ENCODE measurements at regions not wholly inside any gene's neighbourhood (a gene's known extent, or its start where the extent isn't known, plus 50 kb on each side); places are given as distances from the start of the nearest gene placed in this dataset.

GRCh38 chr4:108450236-108450898 lies 170.0 kb upstream of the RPL34 start:
- TF ChIP-seq ZNF558 (tag by site-specific recombination; IDR thresholded peaks at IDR 0.05): no peak
- TF ChIP-seq ZNF302 (tag by site-specific recombination; IDR thresholded peaks at IDR 0.05; ENCODE audit: low read depth): no peak
- TF ChIP-seq, protein P1, sequence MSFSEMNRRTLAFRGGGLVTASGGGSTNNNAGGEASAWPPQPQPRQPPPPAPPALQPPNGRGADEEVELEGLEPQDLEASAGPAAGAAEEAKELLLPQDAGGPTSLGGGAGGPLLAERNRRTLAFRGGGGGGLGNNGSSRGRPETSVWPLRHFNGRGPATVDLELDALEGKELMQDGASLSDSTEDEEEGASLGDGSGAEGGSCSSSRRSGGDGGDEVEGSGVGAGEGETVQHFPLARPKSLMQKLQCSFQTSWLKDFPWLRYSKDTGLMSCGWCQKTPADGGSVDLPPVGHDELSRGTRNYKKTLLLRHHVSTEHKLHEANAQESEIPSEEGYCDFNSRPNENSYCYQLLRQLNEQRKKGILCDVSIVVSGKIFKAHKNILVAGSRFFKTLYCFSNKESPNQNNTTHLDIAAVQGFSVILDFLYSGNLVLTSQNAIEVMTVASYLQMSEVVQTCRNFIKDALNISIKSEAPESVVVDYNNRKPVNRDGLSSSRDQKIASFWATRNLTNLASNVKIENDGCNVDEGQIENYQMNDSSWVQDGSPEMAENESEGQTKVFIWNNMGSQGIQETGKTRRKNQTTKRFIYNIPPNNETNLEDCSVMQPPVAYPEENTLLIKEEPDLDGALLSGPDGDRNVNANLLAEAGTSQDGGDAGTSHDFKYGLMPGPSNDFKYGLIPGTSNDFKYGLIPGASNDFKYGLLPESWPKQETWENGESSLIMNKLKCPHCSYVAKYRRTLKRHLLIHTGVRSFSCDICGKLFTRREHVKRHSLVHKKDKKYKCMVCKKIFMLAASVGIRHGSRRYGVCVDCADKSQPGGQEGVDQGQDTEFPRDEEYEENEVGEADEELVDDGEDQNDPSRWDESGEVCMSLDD (tag by site-specific recombination; IDR thresholded peaks at IDR 0.05): no peak
- TF ChIP-seq ZNF600 (tag by site-specific recombination; IDR thresholded peaks at IDR 0.05): no peak
- no peak for TF ChIP-seq ZBTB48 (tag by site-specific recombination; IDR thresholded peaks at IDR 0.05)
- TF ChIP-seq ZNF449 (tag by site-specific recombination; IDR thresholded peaks at IDR 0.05): no peak
- TF ChIP-seq, protein P2, sequence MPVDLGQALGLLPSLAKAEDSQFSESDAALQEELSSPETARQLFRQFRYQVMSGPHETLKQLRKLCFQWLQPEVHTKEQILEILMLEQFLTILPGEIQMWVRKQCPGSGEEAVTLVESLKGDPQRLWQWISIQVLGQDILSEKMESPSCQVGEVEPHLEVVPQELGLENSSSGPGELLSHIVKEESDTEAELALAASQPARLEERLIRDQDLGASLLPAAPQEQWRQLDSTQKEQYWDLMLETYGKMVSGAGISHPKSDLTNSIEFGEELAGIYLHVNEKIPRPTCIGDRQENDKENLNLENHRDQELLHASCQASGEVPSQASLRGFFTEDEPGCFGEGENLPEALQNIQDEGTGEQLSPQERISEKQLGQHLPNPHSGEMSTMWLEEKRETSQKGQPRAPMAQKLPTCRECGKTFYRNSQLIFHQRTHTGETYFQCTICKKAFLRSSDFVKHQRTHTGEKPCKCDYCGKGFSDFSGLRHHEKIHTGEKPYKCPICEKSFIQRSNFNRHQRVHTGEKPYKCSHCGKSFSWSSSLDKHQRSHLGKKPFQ (tag by site-specific recombination; IDR thresholded peaks at IDR 0.05): no peak
- no peak for TF ChIP-seq ZNF692 (tag by site-specific recombination; IDR thresholded peaks at IDR 0.05)
- TF ChIP-seq ZNF174 (tag by site-specific recombination; IDR thresholded peaks at IDR 0.05): no peak
- TF ChIP-seq ZEB2 (tag by site-specific recombination; IDR thresholded peaks at IDR 0.05): no peak
- TF ChIP-seq, protein P3, sequence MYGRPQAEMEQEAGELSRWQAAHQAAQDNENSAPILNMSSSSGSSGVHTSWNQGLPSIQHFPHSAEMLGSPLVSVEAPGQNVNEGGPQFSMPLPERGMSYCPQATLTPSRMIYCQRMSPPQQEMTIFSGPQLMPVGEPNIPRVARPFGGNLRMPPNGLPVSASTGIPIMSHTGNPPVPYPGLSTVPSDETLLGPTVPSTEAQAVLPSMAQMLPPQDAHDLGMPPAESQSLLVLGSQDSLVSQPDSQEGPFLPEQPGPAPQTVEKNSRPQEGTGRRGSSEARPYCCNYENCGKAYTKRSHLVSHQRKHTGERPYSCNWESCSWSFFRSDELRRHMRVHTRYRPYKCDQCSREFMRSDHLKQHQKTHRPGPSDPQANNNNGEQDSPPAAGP (tag by site-specific recombination; IDR thresholded peaks at IDR 0.05): no peak
- TF ChIP-seq ZBTB1 (tag by site-specific recombination; IDR thresholded peaks at IDR 0.05): no peak
- no peak for TF ChIP-seq SP2 (tag by site-specific recombination; IDR thresholded peaks at IDR 0.05)
- no peak for TF ChIP-seq ZNF768 (tag by site-specific recombination; IDR thresholded peaks at IDR 0.05)
- CTCF ChIA-PET: interaction anchor here (0.6 kb wide), 1 partner anchor 339 kb away, joined by 3 read pairs; no protein-coding TSS in a partner anchor

DNA sequence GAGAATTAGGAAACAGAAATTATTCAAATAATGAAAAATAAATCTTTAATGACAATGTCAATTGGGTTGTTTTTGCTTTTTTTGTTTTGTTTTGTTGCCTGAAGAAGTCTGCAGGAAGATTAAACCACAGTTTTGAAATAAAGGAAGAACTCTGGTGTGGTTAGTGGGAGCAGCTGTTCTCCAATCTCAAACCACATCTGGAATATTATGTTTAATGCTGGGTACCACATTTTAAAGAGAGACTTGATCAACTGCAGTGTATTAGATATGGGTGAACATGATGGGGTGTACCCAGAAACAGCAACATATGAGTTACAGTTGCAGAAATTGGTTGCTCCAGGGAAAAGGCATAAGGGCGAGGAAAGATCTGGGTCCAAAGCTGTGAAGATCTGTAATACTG lies 171.2 kb upstream of the RPL34 start:
- Histone ChIP-seq H3K36me3 (ENCODE audit: control insufficient read depth in 2 of 2, insufficient read depth in 1 of 2, low read length in 2 of 2) (no peaks in the 10 kb centered on the region), H3K9me3 (ENCODE audit: control insufficient read depth, insufficient read depth, low read depth, low read length) (no peaks in the 10 kb centered on the region), H3K4me3 (ENCODE audit: low read depth, low read length) (no peak overlapping the region), H3K27ac (ENCODE audit: extremely low read depth, low read depth, low read length) (no peak overlapping the region), H3K4me1 (ENCODE audit: control insufficient read depth, insufficient read depth, low read length) (peaks cover 4% of the 10 kb centered on the region; the same call in 1 of the 2 replicates)
- ChIA-PET CTCF (no interaction called here), POLR2A (interaction anchor here (0.6 kb wide), 1 partner anchor 17 kb away, joined by 3 read pairs; no protein-coding TSS in a partner anchor)
- TF ChIP-seq ZNF561 (tag by site-specific recombination; IDR thresholded peaks at IDR 0.05; ENCODE audit: borderline replicate concordance) (no peak), CTCF (tag by site-specific recombination; IDR thresholded peaks at IDR 0.05) (no peak), ZNF324 (tag by site-specific recombination; IDR thresholded peaks at IDR 0.05) (no peak), HOXA7 (CRISPR knock-in tag; IDR thresholded peaks at IDR 0.05; ENCODE audit: borderline replicate concordance) (no peak), BCL11B (tag by site-specific recombination; IDR thresholded peaks at IDR 0.05; ENCODE audit: low read depth) (no peak), ZFP69B (tag by site-specific recombination; IDR thresholded peaks at IDR 0.05) (no peak), ZNF155 (tag by site-specific recombination; IDR thresholded peaks at IDR 0.05) (no peak), ZNF341 (tag by site-specific recombination; IDR thresholded peaks at IDR 0.05; ENCODE audit: low read depth) (no peak), ZNF174 (tag by site-specific recombination; IDR thresholded peaks at IDR 0.05) (no peak)
- TF ChIP-seq, protein P4, sequence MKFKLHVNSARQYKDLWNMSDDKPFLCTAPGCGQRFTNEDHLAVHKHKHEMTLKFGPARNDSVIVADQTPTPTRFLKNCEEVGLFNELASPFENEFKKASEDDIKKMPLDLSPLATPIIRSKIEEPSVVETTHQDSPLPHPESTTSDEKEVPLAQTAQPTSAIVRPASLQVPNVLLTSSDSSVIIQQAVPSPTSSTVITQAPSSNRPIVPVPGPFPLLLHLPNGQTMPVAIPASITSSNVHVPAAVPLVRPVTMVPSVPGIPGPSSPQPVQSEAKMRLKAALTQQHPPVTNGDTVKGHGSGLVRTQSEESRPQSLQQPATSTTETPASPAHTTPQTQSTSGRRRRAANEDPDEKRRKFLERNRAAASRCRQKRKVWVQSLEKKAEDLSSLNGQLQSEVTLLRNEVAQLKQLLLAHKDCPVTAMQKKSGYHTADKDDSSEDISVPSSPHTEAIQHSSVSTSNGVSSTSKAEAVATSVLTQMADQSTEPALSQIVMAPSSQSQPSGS (tag by site-specific recombination; IDR thresholded peaks at IDR 0.05; ENCODE audit: low read depth): no peak

More at GRCh38 chr4:108450236-108450898, 170.0 kb upstream of the RPL34 start:
- no peaks in the 10 kb centered on the region for H3K36me3 ChIP-seq (ENCODE audit: control insufficient read depth in 2 of 2, insufficient read depth in 1 of 2, low read length in 2 of 2)
- H3K27ac ChIP-seq (ENCODE audit: extremely low read depth, low read depth, low read length): no peak overlapping the region
- H3K4me1 ChIP-seq (ENCODE audit: control insufficient read depth, insufficient read depth, low read length): peaks cover 4% of the 10 kb centered on the region; the same call in 1 of the 2 replicates
- no peak overlapping the region for H3K4me3 ChIP-seq (ENCODE audit: low read depth, low read length)
- H3K9me3 ChIP-seq (ENCODE audit: control insufficient read depth, insufficient read depth, low read depth, low read length): no peaks in the 10 kb centered on the region
- POLR2A ChIA-PET: no interaction called here
